ENCODE measurements at regions not wholly inside any gene's neighbourhood (a gene's known extent, or its start where the extent isn't known, plus 50 kb on each side); places are given as distances from the start of the nearest gene placed in this dataset.

DNA sequence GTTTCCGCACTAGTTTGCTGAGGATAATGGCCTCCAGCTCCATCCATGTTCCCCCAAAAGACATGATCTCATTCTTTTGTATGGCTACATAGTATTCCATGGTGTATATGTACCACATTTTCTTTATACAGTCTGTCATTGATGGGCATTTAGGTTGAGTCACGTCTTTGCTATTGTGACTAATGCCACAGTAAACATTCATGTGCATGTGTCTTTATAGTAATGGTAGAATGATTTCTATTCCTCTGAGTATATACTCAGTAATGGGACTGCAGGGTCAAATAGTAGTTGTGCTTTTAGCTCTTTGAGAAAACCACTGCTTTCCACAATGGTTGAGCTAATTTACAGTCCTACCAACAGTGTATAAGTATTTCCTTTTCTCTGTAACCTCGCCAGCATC, 78.3 kb upstream of the BCL9 start:
- DNase-seq (ENCODE audit: low spot score): no peak

DNA sequence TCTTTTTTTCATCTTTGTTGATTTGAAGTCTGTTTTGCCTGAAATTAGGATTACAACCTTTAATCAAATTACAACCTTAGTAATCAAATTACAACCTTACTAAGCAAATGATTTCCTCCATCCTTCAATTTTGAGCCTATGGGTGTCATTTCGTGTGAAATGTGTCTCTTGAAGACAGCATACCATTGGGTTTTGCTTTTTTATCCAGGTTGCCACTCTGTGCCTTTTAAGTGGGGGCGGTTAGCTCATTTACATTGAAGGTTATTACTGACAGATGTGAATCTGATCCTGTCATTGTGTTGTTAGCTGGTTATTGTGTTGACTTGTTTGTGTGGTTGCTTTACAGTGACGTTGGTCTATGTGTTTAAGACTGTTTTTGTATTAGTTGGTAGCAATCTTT, 74.8 kb upstream of the BCL9 start:
- DNase-seq (ENCODE audit: low spot score): no peak

- no peak for DNase-seq (ENCODE audit: low spot score)
Measured at GRCh38 chr1:147470079-147470478, 71.2 kb upstream of the BCL9 start.

- DNase-seq (ENCODE audit: low spot score): no peak
Measured at GRCh38 chr1:147472489-147472888, 68.8 kb upstream of the BCL9 start.

- DNase-seq (ENCODE audit: low spot score): peak; percentile 34
Measured at GRCh38 chr1:147472966-147473732, 68.2 kb upstream of the BCL9 start.

GRCh38 chr1:147473733-147474049, 67.6 kb upstream of the BCL9 start:
- DNase-seq (ENCODE audit: low spot score): no peak

DNA sequence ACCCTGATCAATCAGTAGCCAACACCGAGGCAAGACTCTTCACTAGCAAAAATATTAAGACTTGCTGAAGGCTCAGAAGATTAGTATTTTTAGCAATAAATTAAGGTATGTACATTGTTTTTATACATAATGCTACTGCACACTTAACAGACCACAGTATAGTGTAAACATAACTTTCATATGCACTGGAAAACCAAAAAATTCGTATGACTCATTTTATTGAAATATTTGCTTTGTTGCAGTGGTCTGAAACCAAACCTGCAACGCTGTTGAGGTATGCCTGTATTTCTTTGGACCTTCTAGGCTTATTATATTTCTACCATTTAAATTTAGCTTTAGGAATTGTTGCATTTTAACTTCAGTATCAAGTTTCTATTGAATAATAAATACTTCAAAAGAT, 65.8 kb upstream of the BCL9 start:
- no peak for DNase-seq (ENCODE audit: low spot score)

DNA sequence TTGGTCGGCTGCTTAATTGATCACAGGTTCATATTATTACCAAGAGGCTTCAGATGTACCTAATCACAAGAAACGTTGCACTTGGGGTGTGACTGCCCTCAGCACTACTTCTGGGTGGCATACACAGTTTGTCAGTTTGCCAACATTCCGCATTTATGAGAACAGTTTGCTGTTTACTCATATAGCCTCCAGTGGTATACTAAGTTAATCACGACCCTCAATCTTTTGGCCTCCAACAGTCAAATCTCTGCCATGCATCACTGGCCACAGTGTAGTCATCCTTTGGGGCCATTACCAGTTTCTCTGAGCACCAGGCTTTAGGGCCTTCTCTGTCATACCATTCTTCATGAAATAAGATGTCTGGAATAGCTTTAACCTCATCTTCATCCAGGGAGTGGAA, 62.8 kb upstream of the BCL9 start:
- peak; percentile 76 for DNase-seq (ENCODE audit: low spot score)

- no peak for DNase-seq (ENCODE audit: low spot score)
Measured at GRCh38 chr1:147479864-147480564, 61.3 kb upstream of the BCL9 start.

GRCh38 chr1:147480565-147480935, 60.8 kb upstream of the BCL9 start:
- DNase-seq (ENCODE audit: low spot score): no peak

DNA sequence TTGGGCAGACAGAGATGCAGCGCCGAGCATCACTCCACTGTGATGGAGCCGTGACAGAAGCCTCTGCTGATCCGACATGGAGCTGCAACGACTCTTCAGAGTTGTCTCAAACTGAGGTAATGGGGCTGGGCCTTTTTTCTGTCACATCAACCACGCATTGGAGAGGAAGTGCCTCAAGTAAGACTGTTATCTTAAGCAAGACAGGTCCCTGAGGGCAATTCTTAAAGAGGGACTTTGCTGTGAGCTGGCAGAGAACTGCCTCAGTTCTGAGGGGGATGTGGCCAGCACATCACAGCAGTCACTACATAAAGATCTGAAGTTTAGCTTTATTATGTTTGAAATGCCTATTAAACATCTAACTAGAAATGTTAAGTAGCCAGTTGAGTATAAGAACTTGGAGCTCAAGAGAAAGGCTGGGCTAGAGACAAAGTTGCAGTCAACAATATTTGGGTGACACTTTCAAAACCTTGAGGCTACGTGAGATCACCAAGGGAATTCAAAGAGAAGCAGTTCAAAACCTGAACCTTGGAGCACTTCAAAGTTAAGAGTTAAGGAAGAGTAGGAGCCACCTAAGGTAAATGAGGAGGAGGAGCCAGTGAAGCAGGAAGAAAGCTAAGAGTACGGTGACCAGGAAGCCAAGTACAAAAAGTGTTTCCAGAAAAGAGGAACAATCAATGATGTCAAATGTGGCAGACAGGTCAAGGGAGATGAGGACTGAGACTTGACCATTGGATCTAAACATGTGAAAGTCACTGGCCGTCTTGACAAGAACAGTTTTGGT, 54.2 kb upstream of the BCL9 start:
- no peak for DNase-seq (ENCODE audit: low spot score)

GRCh38 chr1:147491098-147491497, 50.2 kb upstream of the BCL9 start:
- DNase-seq (ENCODE audit: low spot score): no peak
